ENCODE measurements at regions not wholly inside any gene's neighbourhood (a gene's known extent, or its start where the extent isn't known, plus 50 kb on each side); places are given as distances from the start of the nearest gene placed in this dataset.

GRCh38 chr20:9919271-9920014 is 80.6 kb upstream of the PAK5 start:
- DNase-seq: no peak
- ATAC-seq: no peak
- 83 to 87% (median 86%) methylated on average over 5 of the region's 5 CpGs for WGBS, 4 donors
- no peaks in the 10 kb centered on the region for H3K27me3 ChIP-seq
- no peak overlapping the region for H3K27ac ChIP-seq
- H3K9me3 ChIP-seq: no peaks in the 10 kb centered on the region
- no peak overlapping the region for H3K4me3 ChIP-seq
- no peaks in the 10 kb centered on the region for H3K4me1 ChIP-seq
- TF ChIP-seq POLR2A (IDR thresholded peaks at IDR 0.05): no peak
- no peak for TF ChIP-seq CTCF (IDR thresholded peaks at IDR 0.05)
- intact Hi-C loops (cut with DNase I): loop anchor here in 2 of 10 donors (5.0 to 10.0 kb wide), 2 partner anchors 305 to 512 kb away; no protein-coding TSS in a partner anchor
- no peaks in the 10 kb centered on the region for H3K36me3 ChIP-seq

GRCh38 chr20:9918348-9918747 is 79.5 kb upstream of the PAK5 start:
- ATAC-seq: no peak
- H3K4me3 ChIP-seq: no peak overlapping the region
- no peaks in the 10 kb centered on the region for H3K4me1 ChIP-seq
- no peak for DNase-seq
- 67 to 73% (median 68%) methylated on average over 5 of the region's 5 CpGs for WGBS, 4 donors
- TF ChIP-seq CTCF (IDR thresholded peaks at IDR 0.05) (no peak), POLR2A (IDR thresholded peaks at IDR 0.05) (no peak)
- intact Hi-C loops (cut with DNase I): loop anchor here in 2 of 10 donors (5.0 to 10.0 kb wide), 2 partner anchors 304 to 511 kb away; no protein-coding TSS in a partner anchor
- no peaks in the 10 kb centered on the region for H3K9me3 ChIP-seq
- H3K27me3 ChIP-seq: no peaks in the 10 kb centered on the region
- H3K36me3 ChIP-seq: no peaks in the 10 kb centered on the region
- no peak overlapping the region for H3K27ac ChIP-seq

GRCh38 chr20:9916761-9917160 is 77.9 kb upstream of the PAK5 start:
- TF ChIP-seq CTCF (IDR thresholded peaks at IDR 0.05) (no peak), POLR2A (IDR thresholded peaks at IDR 0.05) (no peak)
- intact Hi-C loops (cut with DNase I): loop anchor here in 2 of 10 donors (5.0 to 10.0 kb wide), 2 partner anchors 302 to 509 kb away; no protein-coding TSS in a partner anchor
- Histone ChIP-seq H3K36me3 (no peaks in the 10 kb centered on the region), H3K27me3 (peaks cover 0 to 15% (median 0%) of the 10 kb centered on the region in 9 donors), H3K4me3 (no peak overlapping the region), H3K27ac (no peak overlapping the region), H3K9me3 (no peaks in the 10 kb centered on the region), H3K4me1 (no peaks in the 10 kb centered on the region)
- DNase-seq (no peak), ATAC-seq (no peak)
- 55 to 69% (median 60%) methylated on average over 2 of the region's 2 CpGs for WGBS, 4 donors

- Histone ChIP-seq H3K4me1 (no peaks in the 10 kb centered on the region), H3K27me3 (peaks cover 0 to 21% (median 0%) of the 10 kb centered on the region in 9 donors), H3K9me3 (no peaks in the 10 kb centered on the region), H3K36me3 (no peaks in the 10 kb centered on the region), H3K27ac (no peak overlapping the region), H3K4me3 (no peak overlapping the region)
- 3 to 6% (median 4%) methylated on average over 8 of the region's 8 CpGs for WGBS, 4 donors
- no peak for ATAC-seq
- TF ChIP-seq CTCF (IDR thresholded peaks at IDR 0.05): peak; percentile 67 to 91 (median 78)
- no peak for TF ChIP-seq POLR2A (IDR thresholded peaks at IDR 0.05)
- peak in 2 of 5 donors; percentile 19 to 23 for DNase-seq
- intact Hi-C loops (cut with DNase I): loop anchor here in 8 of 10 donors (2.0 to 10.0 kb wide), 3 partner anchors 296 to 298 kb away; no protein-coding TSS in a partner anchor
These were observed 74.1 kb upstream of the PAK5 start for GRCh38 chr20:9912858-9913434.

Data from heart left ventricle (tissue), 16 donors.